Mesendoderm (in vitro differentiated cells): ENCODE measurements at regions not wholly inside any gene's neighbourhood (a gene's known extent, or its start where the extent isn't known, plus 50 kb on each side); places are given as distances from the start of the nearest gene placed in this dataset.
A peak's percentile ranks its signal among the peaks of the same experiment; 100 is the strongest.

Experiments
- DNase-seq: peaks from one replicate; pipeline ENCODE4 v3.0.0; 2013
- H2AK5ac ChIP-seq: 2 replicates; pipeline ENCODE4 v1.6.1; 2013; ENCODE audit warnings: low read length, inconsistent platforms
- H2BK120ac ChIP-seq: 2 replicates; pipeline ENCODE4 v1.6.1; 2013; ENCODE audit warnings: low read depth, mild to moderate bottlenecking, low read length, moderate library complexity, mixed read lengths
- H2BK15ac ChIP-seq: replicated peaks from 2 replicates; pipeline ENCODE4 v1.6.1; 2013; ENCODE audit warnings: low read depth, mild to moderate bottlenecking, moderate library complexity
- H2BK5ac ChIP-seq: 2 replicates; pipeline ENCODE4 v1.6.1; 2013; ENCODE audit warnings: low read length, inconsistent platforms
- H3K18ac ChIP-seq: 2 replicates; pipeline ENCODE4 v1.6.1; 2013; ENCODE audit warnings: mild to moderate bottlenecking, low read length, mixed read lengths
- H3K23ac ChIP-seq: one replicate; pipeline ENCODE4 v1.6.1; 2013; ENCODE audit warnings: low read length
- H3K27ac ChIP-seq: 2 replicates; pipeline ENCODE4 v1.5.1; 2013; ENCODE audit warnings: low read depth, mild to moderate bottlenecking, inconsistent platforms, low read length, moderate library complexity
- H3K27me3 ChIP-seq: 2 replicates; pipeline ENCODE4 v1.6.1; 2013; ENCODE audit warnings: low read length, control low read depth, mild to moderate bottlenecking, inconsistent platforms; ENCODE audit not compliant: insufficient read depth, poor library complexity
- H3K36me3 ChIP-seq: 2 replicates; pipeline ENCODE4 v1.6.1; 2013; ENCODE audit warnings: low read length, inconsistent platforms; ENCODE audit not compliant: control insufficient read depth, insufficient read depth
- H3K4ac ChIP-seq: one replicate; pipeline ENCODE4 v1.6.1; 2013; ENCODE audit warnings: low read depth, mild to moderate bottlenecking, low read length, moderate library complexity
- H3K4me1 ChIP-seq: 2 replicates; pipeline ENCODE4 v1.6.1; 2013; ENCODE audit warnings: low read depth, low read length, inconsistent platforms; ENCODE audit not compliant: control insufficient read depth
- H3K4me2 ChIP-seq: 2 replicates; pipeline ENCODE4 v1.6.1; 2013; ENCODE audit warnings: low read length
- H3K4me3 ChIP-seq: 2 replicates; pipeline ENCODE4 v1.5.1; 2013; ENCODE audit warnings: mild to moderate bottlenecking, low read length
- H3K56ac ChIP-seq: one replicate; pipeline ENCODE4 v1.6.1; 2013; ENCODE audit warnings: low read length
- H3K79me1 ChIP-seq: 2 replicates; pipeline ENCODE4 v1.6.1; 2013; ENCODE audit warnings: low read length, inconsistent platforms
- H3K79me2 ChIP-seq: 2 replicates; pipeline ENCODE4 v1.6.1; 2013; ENCODE audit warnings: mild to moderate bottlenecking, low read length; ENCODE audit not compliant: control insufficient read depth, insufficient read depth
- H3K9ac ChIP-seq: 2 replicates; pipeline ENCODE4 v1.6.1; 2013; ENCODE audit warnings: low read length, inconsistent platforms
- H4K5ac ChIP-seq: one replicate; pipeline ENCODE4 v1.6.1; 2013; ENCODE audit warnings: low read length
- H4K8ac ChIP-seq: one replicate; pipeline ENCODE4 v1.6.1; 2013; ENCODE audit warnings: low read depth, mild to moderate bottlenecking, control low read depth, low read length, moderate library complexity
- WGBS: extraction: QIAGEN DNeasy Blood & Tissue Kit; methylation state at CpG from one replicate; pipeline ENCODE4 v1.1.7; 2013; ENCODE audit warnings: low lambda C conversion rate, missing lambda C conversion rate; ENCODE audit not compliant: insufficient coverage; ENCODE audit errors: extremely low coverage; 5-methylcytosine and 5-hydroxymethylcytosine counted together

DNA sequence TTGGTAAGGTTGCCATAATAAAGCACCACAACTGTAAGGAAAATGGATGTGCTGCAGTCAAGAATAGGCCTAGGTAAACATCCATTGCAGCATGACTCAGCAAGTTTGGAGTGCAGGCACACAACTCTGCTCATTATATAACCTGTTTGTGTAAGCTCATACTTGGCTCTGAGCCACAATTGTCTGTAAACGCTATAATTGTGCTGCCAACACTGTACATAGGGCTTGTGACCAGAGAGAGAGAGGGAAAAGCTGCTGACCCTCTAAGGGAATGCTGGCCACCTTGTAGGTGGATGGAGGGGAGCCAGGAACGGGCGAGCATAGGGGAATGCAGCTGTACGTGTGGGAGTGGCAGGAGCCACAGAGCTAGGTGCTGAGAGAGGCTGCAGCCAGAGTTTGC, 2186.5 kb upstream of the ACO1 start:
- Histone ChIP-seq H4K5ac (no peak overlapping the region), H3K27me3 (no peaks in the 10 kb centered on the region), H3K27ac (no peak overlapping the region), H3K4me2 (no peak overlapping the region), H2BK15ac (no peak overlapping the region), H3K4me3 (no peak overlapping the region), H3K79me2 (no peaks in the 10 kb centered on the region), H3K9ac (no peak overlapping the region), H3K36me3 (no peaks in the 10 kb centered on the region), H2BK120ac (no peak overlapping the region), H2BK5ac (no peak overlapping the region), H2AK5ac (no peak overlapping the region), H3K4ac (no peak overlapping the region), H3K56ac (no peak overlapping the region), H3K18ac (no peak overlapping the region), H4K8ac (no peak overlapping the region), H3K23ac (no peak overlapping the region), H3K4me1 (no peaks in the 10 kb centered on the region), H3K79me1 (no peaks in the 10 kb centered on the region)
- no CpG with 5 or more reads among the region's 4 CpGs for WGBS
- DNase-seq = peak; percentile 40

DNA sequence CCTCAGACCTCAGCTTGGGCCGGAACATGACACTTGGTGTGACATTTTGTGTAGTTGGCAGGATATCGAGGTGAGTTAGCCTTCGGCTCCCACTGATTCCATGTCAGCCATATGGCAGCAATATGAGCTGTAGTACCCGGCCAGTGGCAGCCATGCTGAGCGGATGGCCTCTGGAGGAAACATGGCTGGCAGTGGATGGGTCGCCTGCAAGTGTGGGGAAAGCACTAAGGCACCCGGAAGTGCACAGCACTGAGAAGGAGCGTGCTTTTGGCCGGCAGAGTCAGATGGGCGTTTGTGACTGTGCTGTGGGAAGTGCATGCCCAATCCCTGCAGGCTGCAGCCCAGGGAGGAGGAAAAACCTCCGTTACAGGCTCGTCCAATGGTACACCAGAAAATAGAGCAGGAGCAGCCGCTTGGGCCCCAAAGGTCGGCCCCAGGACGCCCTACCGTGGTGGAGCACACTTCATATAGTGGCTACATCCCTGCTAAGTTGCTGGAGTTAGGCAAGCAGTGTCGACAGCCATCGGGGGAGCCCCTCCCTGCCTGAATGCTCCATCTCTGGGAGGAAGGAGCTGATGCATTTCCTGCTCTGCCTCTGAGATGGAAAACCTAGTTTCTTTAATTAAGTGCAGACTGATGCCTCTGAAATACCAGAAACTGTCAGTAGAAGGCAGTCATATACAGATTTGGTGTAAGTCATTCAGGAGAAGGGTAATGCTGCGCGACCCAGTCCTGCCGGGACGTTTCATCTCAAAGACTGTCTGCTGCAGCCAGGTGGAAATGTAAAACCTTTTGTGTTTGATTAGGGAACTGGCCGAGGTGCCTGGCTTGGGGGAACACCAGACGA, 2185.8 kb upstream of the ACO1 start:
- H3K9ac ChIP-seq = no peak overlapping the region
- H4K8ac ChIP-seq = no peak overlapping the region
- H2BK15ac ChIP-seq = no peak overlapping the region
- H3K4me2 ChIP-seq = no peak overlapping the region
- no peak overlapping the region for H2BK5ac ChIP-seq
- no peak overlapping the region for H3K56ac ChIP-seq
- no peak overlapping the region for H3K23ac ChIP-seq
- H3K4ac ChIP-seq = no peak overlapping the region
- peak; percentile 19 for DNase-seq
- H2BK120ac ChIP-seq = no peak overlapping the region
- no peak overlapping the region for H4K5ac ChIP-seq
- no peaks in the 10 kb centered on the region for H3K27me3 ChIP-seq
- no CpG with 5 or more reads among the region's 24 CpGs for WGBS
- no peak overlapping the region for H3K18ac ChIP-seq
- no peaks in the 10 kb centered on the region for H3K36me3 ChIP-seq
- no peaks in the 10 kb centered on the region for H3K4me1 ChIP-seq
- no peak overlapping the region for H3K27ac ChIP-seq
- no peaks in the 10 kb centered on the region for H3K79me2 ChIP-seq
- H3K79me1 ChIP-seq = no peaks in the 10 kb centered on the region
- H2AK5ac ChIP-seq = no peak overlapping the region
- H3K4me3 ChIP-seq = no peak overlapping the region

DNA sequence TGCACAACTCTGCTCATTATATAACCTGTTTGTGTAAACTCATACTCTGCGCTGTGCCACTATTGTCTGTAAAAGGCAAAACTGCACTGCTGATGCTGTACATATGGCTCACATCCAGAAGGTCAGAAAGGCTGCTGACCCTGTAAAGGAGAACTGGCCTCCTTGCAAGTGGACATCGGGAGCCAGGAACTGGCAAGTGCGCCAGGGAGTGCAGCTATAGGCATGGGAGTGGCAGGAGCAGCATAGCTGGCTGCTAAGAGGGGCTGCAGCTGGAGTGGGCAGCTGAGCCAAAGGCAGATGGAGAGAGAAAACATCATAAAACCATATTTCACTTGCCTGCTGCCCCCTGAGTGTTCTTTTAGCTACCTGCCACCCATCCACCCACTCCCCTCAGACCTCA, 2183.4 kb upstream of the ACO1 start:
- Histone ChIP-seq H3K9ac (no peak overlapping the region), H4K5ac (no peak overlapping the region), H3K36me3 (no peaks in the 10 kb centered on the region), H2BK120ac (no peak overlapping the region), H3K18ac (no peak overlapping the region), H3K4me1 (no peaks in the 10 kb centered on the region), H3K79me1 (no peaks in the 10 kb centered on the region), H2AK5ac (no peak overlapping the region), H3K23ac (no peak overlapping the region), H3K27me3 (no peaks in the 10 kb centered on the region), H4K8ac (no peak overlapping the region), H3K27ac (no peak overlapping the region), H3K79me2 (no peaks in the 10 kb centered on the region), H3K56ac (no peak overlapping the region), H2BK15ac (no peak overlapping the region), H3K4ac (no peak overlapping the region), H3K4me3 (no peak overlapping the region), H3K4me2 (no peak overlapping the region), H2BK5ac (no peak overlapping the region)
- no peak for DNase-seq
- no CpG with 5 or more reads among the region's 3 CpGs for WGBS

DNA sequence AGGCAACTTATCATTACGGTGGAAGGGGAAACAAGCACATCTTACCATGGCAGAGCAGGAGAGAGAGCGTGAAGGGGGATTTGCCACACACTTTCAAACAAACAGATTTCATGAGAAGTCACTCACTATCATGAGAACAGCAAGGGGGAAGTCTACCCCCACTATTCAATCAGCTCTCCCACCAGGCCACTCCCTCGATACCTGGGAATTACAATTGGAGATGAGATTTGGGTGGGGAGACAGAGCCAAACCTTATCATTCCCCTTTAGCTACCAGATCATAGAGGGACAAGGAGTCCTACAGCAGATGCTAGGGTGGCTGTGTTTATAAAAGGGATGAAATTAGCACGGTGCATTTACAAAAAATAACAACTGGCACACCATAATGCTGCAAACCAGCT, 2149.4 kb upstream of the ACO1 start:
- DNase-seq = peak; percentile 33
- Histone ChIP-seq H2BK5ac (no peak overlapping the region), H3K23ac (no peak overlapping the region), H3K36me3 (no peaks in the 10 kb centered on the region), H4K8ac (no peak overlapping the region), H2AK5ac (no peak overlapping the region), H4K5ac (no peak overlapping the region), H3K18ac (no peak overlapping the region), H3K4me1 (no peaks in the 10 kb centered on the region), H3K4me2 (no peak overlapping the region), H3K79me1 (no peaks in the 10 kb centered on the region), H3K27me3 (no peaks in the 10 kb centered on the region), H3K4ac (no peak overlapping the region), H3K56ac (no peak overlapping the region), H3K27ac (no peak overlapping the region), H3K4me3 (no peak overlapping the region), H3K79me2 (no peaks in the 10 kb centered on the region), H3K9ac (no peak overlapping the region), H2BK120ac (no peak overlapping the region), H2BK15ac (no peak overlapping the region)
- WGBS = no CpG with 5 or more reads among the region's 4 CpGs

DNA sequence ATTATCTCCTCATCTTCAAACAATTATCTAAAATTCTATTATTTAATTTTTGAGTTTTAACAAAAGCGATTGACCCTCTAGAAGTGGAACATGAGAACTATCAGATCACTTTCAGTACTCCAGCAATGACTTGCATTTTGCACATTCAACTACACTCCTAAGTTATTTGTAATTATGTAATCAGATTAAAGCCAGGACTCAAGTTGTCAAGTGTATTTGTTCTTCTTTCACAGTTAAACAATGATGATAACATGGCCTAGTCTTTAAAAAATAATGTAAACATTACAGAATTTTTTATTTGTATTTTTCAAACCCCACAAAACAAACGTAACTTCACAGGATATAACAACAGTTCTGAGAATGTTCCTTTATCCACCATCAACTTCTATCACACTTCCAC, 2148.9 kb upstream of the ACO1 start:
- H3K9ac ChIP-seq = no peak overlapping the region
- H2BK5ac ChIP-seq = no peak overlapping the region
- no peaks in the 10 kb centered on the region for H3K79me1 ChIP-seq
- DNase-seq = no peak
- 100% methylated on average over 2 of the region's 2 CpGs for WGBS
- no peak overlapping the region for H3K4me3 ChIP-seq
- H3K4me2 ChIP-seq = no peak overlapping the region
- H3K4ac ChIP-seq = no peak overlapping the region
- no peak overlapping the region for H3K18ac ChIP-seq
- H3K27me3 ChIP-seq = no peaks in the 10 kb centered on the region
- H3K4me1 ChIP-seq = no peaks in the 10 kb centered on the region
- H4K5ac ChIP-seq = no peak overlapping the region
- H3K36me3 ChIP-seq = no peaks in the 10 kb centered on the region
- H3K27ac ChIP-seq = no peak overlapping the region
- no peaks in the 10 kb centered on the region for H3K79me2 ChIP-seq
- H3K23ac ChIP-seq = no peak overlapping the region
- no peak overlapping the region for H2BK120ac ChIP-seq
- no peak overlapping the region for H2AK5ac ChIP-seq
- no peak overlapping the region for H3K56ac ChIP-seq
- H4K8ac ChIP-seq = no peak overlapping the region
- H2BK15ac ChIP-seq = no peak overlapping the region

DNA sequence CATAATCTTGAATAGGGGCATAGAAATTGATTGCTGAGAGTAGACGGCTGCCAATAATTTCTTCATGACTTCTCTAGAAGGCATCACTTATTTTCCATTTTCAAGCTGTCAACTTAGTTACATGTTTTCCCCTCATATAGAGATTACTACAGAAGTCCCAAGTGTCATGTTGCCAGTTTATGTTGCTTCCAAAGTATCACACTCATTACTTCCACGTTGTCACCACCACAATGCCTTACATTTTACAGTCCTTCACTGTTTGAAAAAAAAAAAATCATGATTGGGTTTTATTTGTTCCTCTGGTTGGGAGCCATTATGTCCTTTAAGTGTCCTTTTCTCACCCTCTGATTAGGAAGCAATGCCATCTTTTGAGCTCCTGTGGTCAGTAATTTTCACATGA, 2144.6 kb upstream of the ACO1 start:
- Histone ChIP-seq H4K5ac (no peak overlapping the region), H3K27ac (no peak overlapping the region), H3K79me1 (no peaks in the 10 kb centered on the region), H3K4me2 (no peak overlapping the region), H3K4me1 (no peaks in the 10 kb centered on the region), H3K79me2 (no peaks in the 10 kb centered on the region), H2BK120ac (no peak overlapping the region), H3K4ac (no peak overlapping the region), H3K9ac (no peak overlapping the region), H3K18ac (no peak overlapping the region), H3K27me3 (no peaks in the 10 kb centered on the region), H3K36me3 (no peaks in the 10 kb centered on the region), H2BK15ac (no peak overlapping the region), H4K8ac (no peak overlapping the region), H2AK5ac (no peak overlapping the region), H3K4me3 (no peak overlapping the region), H2BK5ac (no peak overlapping the region), H3K23ac (no peak overlapping the region), H3K56ac (no peak overlapping the region)
- WGBS = no CpG with 5 or more reads among the region's 2 CpGs
- DNase-seq = no peak
